Smooth muscle cell (in vitro differentiated cells): ENCODE measurements at regions not wholly inside any gene's neighbourhood (a gene's known extent, or its start where the extent isn't known, plus 50 kb on each side); places are given as distances from the start of the nearest gene placed in this dataset.

Experiments used
- DNase-seq: peaks from one replicate; lab custom pipeline; 2025; ENCODE audit not compliant: unreplicated experiment; lab: John Stamatoyannopoulos, UW
- H2AFZ ChIP-seq: fragments of 200-600 bp; sonication (generic); 2 replicates; pipeline ENCODE4 v1.6.0; 2016; ENCODE audit warnings: antibody characterized with exemption, low read depth, mild to moderate bottlenecking
- H3F3A ChIP-seq: fragments of 200-600 bp; sonication (generic); 2 replicates; pipeline ENCODE4 v1.6.0; 2017; ENCODE audit warnings: antibody characterized with exemption, low read depth
- H3K27ac ChIP-seq: fragments of 200-600 bp; sonication (generic); 2 replicates; pipeline ENCODE4 v1.5.1; 2016; ENCODE audit warnings: low read depth, mild to moderate bottlenecking
- H3K27me3 ChIP-seq: fragments of 200-600 bp; sonication (generic); 2 replicates; pipeline ENCODE4 v1.6.1; 2016; ENCODE audit warnings: low read depth, mild to moderate bottlenecking
- H3K36me3 ChIP-seq: fragments of 200-600 bp; sonication (generic); 2 replicates; pipeline ENCODE4 v1.5.1; 2016; ENCODE audit warnings: low read depth
- H3K4me1 ChIP-seq: fragments of 200-600 bp; sonication (generic); 2 replicates; pipeline ENCODE4 v1.5.1; 2016; ENCODE audit warnings: low read depth
- H3K4me2 ChIP-seq: fragments of 200-600 bp; sonication (generic); 2 replicates; pipeline ENCODE4 v1.6.0; 2016; ENCODE audit warnings: mild to moderate bottlenecking
- H3K4me3 ChIP-seq: fragments of 200-600 bp; sonication (generic); 2 replicates; pipeline ENCODE4 v1.5.1; 2016; ENCODE audit warnings: mild to moderate bottlenecking
- H3K79me2 ChIP-seq: fragments of 200-600 bp; sonication (generic); 2 replicates; pipeline ENCODE4 v1.6.0; 2016; ENCODE audit warnings: low read depth, mild to moderate bottlenecking
- H3K9ac ChIP-seq: fragments of 200-600 bp; sonication (generic); 2 replicates; pipeline ENCODE4 v1.6.0; 2016; ENCODE audit warnings: low read depth
- H3K9me3 ChIP-seq: fragments of 200-600 bp; sonication (generic); replicated peaks from 2 replicates; pipeline ENCODE4 v1.5.1; 2016; ENCODE audit warnings: low read depth
- H4K20me1 ChIP-seq: fragments of 200-600 bp; sonication (generic); 2 replicates; pipeline ENCODE4 v1.6.0; 2016; ENCODE audit warnings: low read depth
- CTCF ChIP-seq: fragments of 200-600 bp; sonication (generic); IDR thresholded peaks from 2 replicates; pipeline ENCODE4 v1.5.1; 2017; ENCODE audit warnings: borderline replicate concordance, mild to moderate bottlenecking, antibody characterized with exemption; ENCODE audit not compliant: insufficient read depth, poor library complexity, severe bottlenecking
- WGBS: methylation state at CpG from one replicate; pipeline ENCODE4 v1.1.7; 2016; ENCODE audit warnings: low lambda C conversion rate; 5-methylcytosine and 5-hydroxymethylcytosine counted together

GRCh38 chr14:101477648-101478047 lies 83.6 kb upstream of the DIO3 start:
- no peak overlapping the region for H2AFZ ChIP-seq
- no peaks in the 10 kb centered on the region for H3K79me2 ChIP-seq
- no peak overlapping the region for H3K27ac ChIP-seq
- TF ChIP-seq CTCF = no peak
- no peaks in the 10 kb centered on the region for H3K9me3 ChIP-seq
- WGBS = 85% methylated on average over 5 of the region's 5 CpGs
- H3K4me2 ChIP-seq = no peak overlapping the region
- no peak overlapping the region for H3K4me3 ChIP-seq
- H3F3A ChIP-seq = peaks cover 6% of the 10 kb centered on the region
- H3K27me3 ChIP-seq = no peaks in the 10 kb centered on the region
- no peaks in the 10 kb centered on the region for H3K36me3 ChIP-seq
- H4K20me1 ChIP-seq = no peaks in the 10 kb centered on the region
- H3K4me1 ChIP-seq = no peaks in the 10 kb centered on the region
- no peak for DNase-seq
- H3K9ac ChIP-seq = no peak overlapping the region

DNA sequence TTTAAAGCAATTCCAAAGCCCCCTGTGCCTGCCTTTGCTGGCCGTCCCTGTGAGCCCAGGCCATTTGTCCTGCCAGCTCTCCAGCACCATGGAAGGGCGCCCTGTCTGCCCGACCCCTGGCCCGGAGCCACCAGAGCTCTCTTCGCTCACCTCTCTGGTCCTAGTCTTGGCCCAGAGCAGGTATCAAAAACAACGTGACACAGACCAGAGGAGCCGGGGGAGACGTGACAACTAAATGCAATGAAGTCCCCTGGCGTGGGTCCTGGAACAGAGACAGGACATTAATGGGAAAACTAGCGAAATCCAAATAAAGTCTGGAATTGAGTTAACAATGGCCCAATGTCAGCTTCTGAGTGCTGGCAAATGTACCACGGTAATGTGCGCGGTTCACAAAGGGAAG lies 83.2 kb upstream of the DIO3 start:
- H3K4me1 ChIP-seq = no peaks in the 10 kb centered on the region
- no peak for TF ChIP-seq CTCF
- peaks cover 6% of the 10 kb centered on the region for H3F3A ChIP-seq
- DNase-seq = no peak
- H2AFZ ChIP-seq = no peak overlapping the region
- no peaks in the 10 kb centered on the region for H3K9me3 ChIP-seq
- no peaks in the 10 kb centered on the region for H4K20me1 ChIP-seq
- H3K4me3 ChIP-seq = no peak overlapping the region
- H3K79me2 ChIP-seq = no peaks in the 10 kb centered on the region
- H3K36me3 ChIP-seq = no peaks in the 10 kb centered on the region
- 94% methylated on average over 13 of the region's 13 CpGs for WGBS
- H3K27ac ChIP-seq = no peak overlapping the region
- no peak overlapping the region for H3K9ac ChIP-seq
- no peaks in the 10 kb centered on the region for H3K27me3 ChIP-seq
- H3K4me2 ChIP-seq = no peak overlapping the region

DNA sequence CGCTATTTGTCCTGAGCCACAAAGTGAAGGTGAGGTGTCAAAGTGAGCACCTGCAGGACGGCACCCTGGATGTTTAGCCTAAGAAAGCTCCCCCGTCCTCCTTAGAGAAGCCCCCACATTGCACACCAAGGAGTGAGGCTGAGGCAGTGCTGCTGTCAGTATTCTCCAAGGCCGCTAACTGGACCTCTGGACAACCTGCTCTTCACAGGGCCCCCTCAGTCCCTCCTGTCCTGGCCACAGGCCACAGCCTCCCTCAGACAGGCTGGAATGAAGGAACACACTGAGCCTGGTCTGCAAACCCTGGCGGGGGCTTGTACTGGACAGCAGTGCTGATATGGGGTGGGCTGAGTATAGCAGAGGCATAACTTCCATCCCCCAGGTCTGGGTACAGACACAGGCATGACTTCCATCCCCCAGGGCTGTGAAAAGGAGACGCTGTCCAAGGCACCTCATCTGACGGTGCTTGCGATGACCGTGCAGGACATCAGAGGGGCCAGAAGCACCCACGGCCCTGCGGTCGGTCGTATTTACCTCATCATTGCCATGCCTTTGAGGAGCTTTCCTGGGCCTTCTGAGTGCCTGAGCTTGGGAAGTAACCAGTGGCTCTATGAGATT lies 82.4 kb upstream of the DIO3 start:
- no peak for TF ChIP-seq CTCF
- Histone ChIP-seq H3K36me3 (no peaks in the 10 kb centered on the region), H3F3A (peaks cover 6% of the 10 kb centered on the region), H3K4me2 (no peak overlapping the region), H3K79me2 (no peaks in the 10 kb centered on the region), H3K27ac (no peak overlapping the region), H2AFZ (no peak overlapping the region), H3K4me1 (no peaks in the 10 kb centered on the region), H4K20me1 (no peaks in the 10 kb centered on the region), H3K27me3 (no peaks in the 10 kb centered on the region), H3K9ac (no peak overlapping the region), H3K4me3 (no peak overlapping the region), H3K9me3 (no peaks in the 10 kb centered on the region)
- WGBS = 88% methylated on average over 13 of the region's 13 CpGs
- no peak for DNase-seq

GRCh38 chr14:101480022-101480746 lies 81.1 kb upstream of the DIO3 start:
- no peaks in the 10 kb centered on the region for H3K27me3 ChIP-seq
- peaks cover 6% of the 10 kb centered on the region for H3F3A ChIP-seq

More at GRCh38 chr14:101480022-101480746, 81.1 kb upstream of the DIO3 start:
- TF ChIP-seq CTCF = no peak
- no peaks in the 10 kb centered on the region for H3K4me1 ChIP-seq
- peak overlapping the region; percentile 17 for H2AFZ ChIP-seq
- no peak overlapping the region for H3K27ac ChIP-seq
- no peaks in the 10 kb centered on the region for H3K79me2 ChIP-seq
- no peak overlapping the region for H3K4me3 ChIP-seq
- WGBS = 56% methylated on average over 12 of the region's 12 CpGs
- H3K9ac ChIP-seq = no peak overlapping the region
- H4K20me1 ChIP-seq = no peaks in the 10 kb centered on the region
- H3K4me2 ChIP-seq = no peak overlapping the region
- no peaks in the 10 kb centered on the region for H3K36me3 ChIP-seq
- no peak for DNase-seq
- no peaks in the 10 kb centered on the region for H3K9me3 ChIP-seq
